Keratinocyte (primary cell): ENCODE measurements at regions not wholly inside any gene's neighbourhood (a gene's known extent, or its start where the extent isn't known, plus 50 kb on each side); places are given as distances from the start of the nearest gene placed in this dataset.

Experiments
- EZH2 ChIP-seq: IDR thresholded peaks from one replicate; pipeline ENCODE4 v1.6.1; 2012; ENCODE audit warnings: inconsistent platforms, mild to moderate bottlenecking, low read length, moderate library complexity
- TF ChIP-seq, protein P1 (sequence below), 3 experiments: IDR thresholded peaks in 1 of 3; conservative IDR thresholded peaks in 1 of 3; optimal IDR thresholded peaks in 1 of 3; 2 replicates in 2 of 3; 3 replicates in 1 of 3; pipeline versions ENCODE3 to v1.5.1; 2011; ENCODE audit warnings: low read length in 3 of 3, mild to moderate bottlenecking in 3 of 3, moderate library complexity in 2 of 3, control low read depth in 1 of 3, inconsistent platforms in 1 of 3; ENCODE audit not compliant: insufficient read depth in 2 of 3; ENCODE audit errors: extremely low read depth in 1 of 3

DNA sequence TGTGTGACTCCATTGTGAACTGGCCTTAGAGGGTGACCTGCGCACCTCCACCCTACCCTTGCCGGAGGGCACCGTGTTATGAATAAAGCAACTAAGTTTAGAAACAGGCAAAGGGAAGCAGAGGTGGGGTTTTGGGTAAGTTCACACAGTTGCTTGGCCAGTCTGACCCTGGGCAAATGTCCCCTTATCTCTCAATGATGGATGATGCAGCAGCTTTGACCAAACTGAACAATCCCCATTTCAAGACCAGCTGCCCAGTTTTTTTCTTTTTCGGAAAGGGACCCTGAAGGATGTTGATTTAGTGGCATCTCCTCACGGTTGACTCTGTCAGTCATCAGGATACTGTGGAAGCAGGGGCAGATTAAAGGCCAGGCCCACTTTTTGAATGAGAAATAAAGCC lies 68.7 kb upstream of the PRDM1 start:
- TF ChIP-seq, protein P1, sequence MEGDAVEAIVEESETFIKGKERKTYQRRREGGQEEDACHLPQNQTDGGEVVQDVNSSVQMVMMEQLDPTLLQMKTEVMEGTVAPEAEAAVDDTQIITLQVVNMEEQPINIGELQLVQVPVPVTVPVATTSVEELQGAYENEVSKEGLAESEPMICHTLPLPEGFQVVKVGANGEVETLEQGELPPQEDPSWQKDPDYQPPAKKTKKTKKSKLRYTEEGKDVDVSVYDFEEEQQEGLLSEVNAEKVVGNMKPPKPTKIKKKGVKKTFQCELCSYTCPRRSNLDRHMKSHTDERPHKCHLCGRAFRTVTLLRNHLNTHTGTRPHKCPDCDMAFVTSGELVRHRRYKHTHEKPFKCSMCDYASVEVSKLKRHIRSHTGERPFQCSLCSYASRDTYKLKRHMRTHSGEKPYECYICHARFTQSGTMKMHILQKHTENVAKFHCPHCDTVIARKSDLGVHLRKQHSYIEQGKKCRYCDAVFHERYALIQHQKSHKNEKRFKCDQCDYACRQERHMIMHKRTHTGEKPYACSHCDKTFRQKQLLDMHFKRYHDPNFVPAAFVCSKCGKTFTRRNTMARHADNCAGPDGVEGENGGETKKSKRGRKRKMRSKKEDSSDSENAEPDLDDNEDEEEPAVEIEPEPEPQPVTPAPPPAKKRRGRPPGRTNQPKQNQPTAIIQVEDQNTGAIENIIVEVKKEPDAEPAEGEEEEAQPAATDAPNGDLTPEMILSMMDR (optimal IDR thresholded peaks at IDR 0.05 in 1 of 3, IDR thresholded peaks at IDR 0.05 in 1 of 3, conservative IDR thresholded peaks at IDR 0.05 in 1 of 3; ENCODE audit: extremely low read depth in 1 of 3, insufficient read depth in 2 of 3, low read length in 3 of 3), result no peak
- TF ChIP-seq EZH2, result no peak
